ENCODE measurements at regions not wholly inside any gene's neighbourhood (a gene's known extent, or its start where the extent isn't known, plus 50 kb on each side); places are given as distances from the start of the nearest gene placed in this dataset.
A peak's percentile ranks its signal among the peaks of the same experiment; 100 is the strongest.

- DNase-seq (ENCODE audit: low spot score) = no peak
Measured at GRCh38 chr14:49527221-49527620, 59.0 kb downstream of the RPS29 start.

DNA sequence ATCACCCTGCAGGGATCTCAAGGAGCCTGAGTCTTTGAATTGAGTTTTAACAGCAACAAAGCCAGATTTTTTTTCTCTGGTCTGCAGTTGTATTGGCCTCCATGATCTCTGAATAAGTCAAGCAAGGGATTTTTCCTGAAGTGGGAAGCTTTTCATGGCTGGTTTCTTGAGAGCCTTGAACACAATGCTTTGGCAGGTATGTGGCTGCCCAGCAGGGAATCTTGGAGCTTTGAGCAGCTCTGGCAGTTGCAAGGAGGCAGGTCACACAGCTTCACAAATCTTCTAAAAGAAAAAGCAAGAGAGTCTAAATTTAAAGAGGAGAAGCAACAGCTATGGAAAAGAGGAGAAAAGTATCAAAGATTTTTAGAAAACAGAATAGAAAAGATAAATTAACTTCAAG lies 60.1 kb downstream of the RPS29 start:
- DNase-seq (ENCODE audit: low spot score) = no peak

GRCh38 chr14:49516286-49516685 lies 69.9 kb downstream of the RPS29 start:
- no peak for DNase-seq (ENCODE audit: low spot score)

DNA sequence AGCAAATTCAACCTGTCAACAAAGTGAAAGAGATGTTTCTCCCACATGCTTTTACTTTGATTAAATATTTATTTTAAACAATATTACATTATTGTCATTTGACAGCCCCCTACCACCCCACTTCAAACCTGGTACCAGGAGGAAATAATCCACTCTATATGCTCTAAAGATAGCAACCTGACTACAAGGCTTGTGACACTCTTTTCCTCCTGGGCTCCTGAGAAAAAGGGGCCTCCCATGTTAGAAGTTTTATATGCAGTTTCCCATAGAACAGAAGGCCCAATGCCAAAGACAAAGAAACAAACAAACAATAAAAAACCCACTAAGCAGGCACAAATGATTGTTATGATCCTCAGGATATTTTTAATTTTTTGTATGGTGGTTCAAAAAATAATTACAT lies 73.6 kb downstream of the RPS29 start:
- no peak for DNase-seq (ENCODE audit: low spot score)

DNA sequence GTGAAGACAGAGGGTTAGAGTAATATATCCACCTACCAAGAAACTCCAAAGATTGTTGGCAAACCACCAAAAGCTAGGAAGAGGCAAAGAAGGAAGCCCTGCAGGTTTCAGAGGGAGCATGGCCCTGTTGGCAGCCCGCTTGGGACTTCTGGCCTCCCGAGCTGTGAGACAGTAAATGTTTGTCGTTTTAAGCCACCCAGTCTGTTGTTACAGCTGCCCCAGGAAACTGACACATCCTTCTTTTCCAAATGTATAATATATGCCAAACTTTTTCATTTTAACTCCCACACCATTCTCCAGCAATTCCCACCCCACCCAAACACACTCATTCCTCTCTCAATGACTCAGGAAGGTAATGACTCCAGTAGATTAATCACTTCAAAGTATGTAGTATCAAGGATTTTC lies 74.0 kb downstream of the RPS29 start:
- no peak for DNase-seq (ENCODE audit: low spot score)

DNA sequence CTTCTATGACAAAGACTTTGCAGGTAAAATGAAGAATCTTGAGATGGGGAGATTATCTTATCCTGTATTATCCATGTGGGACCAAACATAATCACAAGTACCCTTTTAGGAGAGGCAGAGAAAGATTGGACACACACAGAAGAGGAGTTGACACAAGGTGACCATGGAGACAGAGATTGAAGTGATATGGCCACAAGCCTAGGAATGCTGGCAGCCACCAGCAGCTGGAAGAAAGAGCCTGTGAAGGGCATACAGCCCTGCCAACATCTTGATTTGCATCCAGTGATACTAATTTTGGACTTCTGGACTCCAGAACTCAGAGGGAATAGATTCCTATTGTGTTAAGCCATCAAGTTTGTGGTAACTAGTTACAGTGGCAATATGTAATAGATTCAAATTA lies 78.1 kb downstream of the RPS29 start:
- no peak for DNase-seq (ENCODE audit: low spot score)

GRCh38 chr14:49506650-49507049 lies 79.5 kb downstream of the RPS29 start:
- no peak for DNase-seq (ENCODE audit: low spot score)

DNA sequence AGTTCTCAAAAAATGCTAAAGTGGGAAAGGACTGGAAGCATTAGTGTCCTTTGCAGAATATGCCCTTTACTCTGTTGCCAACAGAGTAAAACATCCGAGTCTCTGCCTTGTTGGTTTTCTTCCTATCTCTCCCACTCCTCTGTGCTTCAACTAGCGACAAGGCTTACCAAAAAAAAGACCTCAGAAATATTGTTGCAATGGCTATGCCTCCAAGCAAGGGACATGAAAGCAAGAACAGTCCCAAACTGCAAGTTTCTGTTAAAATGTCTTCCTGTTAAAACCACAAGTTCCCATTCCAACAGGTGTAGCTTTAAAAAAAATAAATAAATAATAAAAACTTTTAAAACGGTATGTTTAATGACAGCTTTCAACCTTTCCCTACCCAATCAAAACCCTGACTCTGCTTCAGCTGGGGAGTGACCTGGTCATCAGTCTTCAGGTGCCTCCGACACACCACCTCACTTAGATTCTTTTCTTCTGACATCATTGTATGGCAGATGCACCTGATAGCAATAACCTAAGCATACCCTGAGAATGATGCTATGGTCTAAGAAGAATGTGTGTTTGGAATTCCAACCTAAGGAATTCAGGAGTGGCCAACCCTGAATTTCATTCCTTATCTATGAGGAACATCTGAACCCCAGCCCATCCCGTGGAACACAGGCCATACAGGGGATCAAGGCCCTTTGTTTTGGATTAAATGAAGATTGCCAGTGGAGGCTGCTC lies 81.0 kb downstream of the RPS29 start:
- DNase-seq (ENCODE audit: low spot score) = no peak

DNA sequence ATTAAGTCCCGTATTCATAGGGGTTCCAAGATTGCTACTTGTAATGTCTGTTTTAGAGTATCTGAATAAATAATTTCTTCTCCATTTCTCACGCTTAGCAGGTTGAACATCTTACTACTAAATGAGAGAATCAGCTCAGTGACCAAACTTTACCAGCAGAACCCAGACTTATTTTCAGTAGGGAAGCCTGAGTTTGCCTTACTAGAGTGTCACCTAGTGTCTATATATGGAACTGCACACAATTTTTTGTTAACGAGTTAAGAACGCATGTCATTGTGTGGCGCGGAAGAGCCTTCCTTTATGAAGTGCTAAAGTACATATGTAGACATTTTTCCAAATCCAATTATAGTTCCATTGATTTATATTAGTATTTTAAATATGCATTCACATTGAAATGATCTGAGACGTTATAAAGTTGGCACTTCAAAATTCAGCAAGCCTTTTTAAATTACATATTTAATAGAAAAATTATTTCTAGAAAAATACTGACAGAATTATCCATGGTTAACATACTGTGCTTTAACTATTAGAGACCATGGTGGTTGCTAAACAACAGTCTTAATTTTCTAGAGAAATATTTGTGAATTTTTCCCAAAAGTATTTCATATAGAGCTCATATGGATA lies 88.3 kb downstream of the RPS29 start:
- peak; percentile 15 for DNase-seq (ENCODE audit: low spot score)

DNA sequence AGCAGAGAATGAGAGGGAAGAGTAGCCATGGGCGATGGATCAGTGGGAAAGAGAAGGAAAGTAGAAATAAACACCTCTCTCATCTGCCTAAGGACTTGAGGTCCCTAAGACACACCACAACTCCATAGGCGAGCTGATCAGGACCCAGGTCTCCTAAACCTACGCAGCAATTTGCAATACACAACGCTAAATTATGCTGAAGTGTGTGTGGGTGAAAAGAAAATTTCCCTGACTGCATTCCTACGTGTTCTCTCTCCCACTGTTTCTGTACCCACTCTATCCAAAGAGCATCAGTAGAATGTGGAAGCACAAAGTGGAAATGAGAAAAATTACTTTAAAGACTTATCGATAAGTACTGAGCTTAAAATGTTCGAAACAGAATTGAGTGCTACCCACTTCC lies 88.9 kb downstream of the RPS29 start:
- no peak for DNase-seq (ENCODE audit: low spot score)

GRCh38 chr14:49494836-49495235 lies 91.3 kb downstream of the RPS29 start:
- DNase-seq (ENCODE audit: low spot score) = no peak

DNA sequence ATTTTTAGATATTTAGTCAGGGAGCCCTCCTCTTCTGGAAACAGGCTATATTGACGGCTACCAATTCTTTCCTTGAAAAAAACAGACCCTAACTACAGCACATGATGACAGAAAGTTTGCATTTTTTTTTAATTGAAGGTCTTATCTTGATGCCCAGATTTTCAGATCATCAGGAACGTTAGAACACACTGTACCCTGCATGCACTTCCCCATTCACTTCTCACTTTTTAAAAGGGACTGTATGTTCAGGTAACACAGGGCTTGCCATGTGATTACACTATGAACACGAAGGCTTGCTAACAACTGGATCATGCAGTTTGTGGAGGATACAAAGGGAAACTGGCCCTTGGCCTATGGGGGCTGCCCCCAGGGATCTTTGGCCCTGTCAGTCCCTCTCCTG lies 92.6 kb downstream of the RPS29 start:
- DNase-seq (ENCODE audit: low spot score) = no peak

- no peak for DNase-seq (ENCODE audit: low spot score)
Measured at GRCh38 chr14:49492151-49492550, 94.0 kb downstream of the RPS29 start.

GRCh38 chr14:49489341-49489740 lies 96.8 kb downstream of the RPS29 start:
- no peak for DNase-seq (ENCODE audit: low spot score)

DNA sequence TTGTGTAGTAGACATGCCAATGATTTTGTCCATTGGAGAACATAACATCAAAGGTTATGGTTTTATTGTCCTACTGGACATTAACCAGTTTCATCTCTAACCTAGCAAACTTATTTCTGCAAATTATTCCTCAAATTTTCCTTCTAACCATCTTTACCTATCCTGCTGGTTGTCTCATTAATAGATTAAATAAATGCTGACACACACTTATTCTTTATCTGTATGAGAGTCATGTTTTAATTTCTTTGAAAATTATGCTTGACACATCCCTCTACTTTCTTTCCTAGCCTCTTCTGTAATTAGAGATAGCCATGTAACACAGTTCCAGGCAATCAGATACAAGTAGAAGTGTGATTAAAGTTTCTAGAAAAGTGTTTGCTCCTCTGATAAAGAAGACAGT lies 98.9 kb downstream of the RPS29 start:
- no peak for DNase-seq (ENCODE audit: low spot score)

GRCh38 chr14:49485290-49485689 lies 100.9 kb downstream of the RPS29 start:
- no peak for DNase-seq (ENCODE audit: low spot score)

GRCh38 chr14:49484180-49484579 lies 102.0 kb downstream of the RPS29 start:
- DNase-seq (ENCODE audit: low spot score) = no peak

GRCh38 chr14:49483268-49483667 lies 102.9 kb downstream of the RPS29 start:
- no peak for DNase-seq (ENCODE audit: low spot score)

GRCh38 chr14:49480979-49481498 lies 105.1 kb downstream of the RPS29 start:
- DNase-seq (ENCODE audit: low spot score) = no peak

- no peak for DNase-seq (ENCODE audit: low spot score)
Measured at GRCh38 chr14:49480053-49480760, 106.0 kb downstream of the RPS29 start.

DNA sequence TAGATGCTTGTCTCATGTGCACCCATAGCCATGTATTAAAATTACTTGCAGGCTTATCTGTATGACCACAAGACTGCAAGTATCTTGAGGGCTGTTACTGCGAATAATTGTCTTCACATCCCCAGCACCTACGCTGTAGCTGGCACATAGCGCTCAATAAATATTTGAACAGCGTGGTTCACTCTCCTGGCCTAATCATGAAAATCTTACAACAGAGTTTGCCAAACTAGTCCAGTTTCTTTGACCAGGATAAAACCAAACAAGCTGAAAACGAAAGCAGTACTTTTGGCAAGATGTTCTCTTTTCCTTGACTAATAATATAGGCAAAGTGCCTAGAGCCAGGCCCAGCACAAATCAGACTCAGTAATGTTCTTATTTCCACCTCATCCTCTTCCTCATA lies 106.7 kb downstream of the RPS29 start:
- peak; percentile 10 for DNase-seq (ENCODE audit: low spot score)

DNA sequence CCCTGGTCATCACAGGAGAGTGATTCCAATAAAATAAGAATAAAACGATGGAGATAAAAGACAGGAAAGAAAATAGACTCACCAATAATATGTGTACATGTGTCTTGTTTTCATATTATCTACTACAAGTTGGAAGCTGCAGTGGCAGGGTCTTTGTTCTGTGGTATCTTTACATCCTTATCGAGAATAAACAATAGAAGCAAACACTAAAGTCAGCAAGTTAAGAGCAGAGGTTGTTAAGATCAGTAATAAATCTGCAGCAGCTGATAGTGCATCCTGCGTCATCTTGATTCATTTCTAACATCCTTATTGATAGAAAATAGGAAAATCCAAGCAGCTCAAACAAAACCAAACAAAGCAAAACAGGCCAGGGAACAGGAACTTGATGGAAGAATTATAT lies 107.4 kb downstream of the RPS29 start:
- no peak for DNase-seq (ENCODE audit: low spot score)

DNA sequence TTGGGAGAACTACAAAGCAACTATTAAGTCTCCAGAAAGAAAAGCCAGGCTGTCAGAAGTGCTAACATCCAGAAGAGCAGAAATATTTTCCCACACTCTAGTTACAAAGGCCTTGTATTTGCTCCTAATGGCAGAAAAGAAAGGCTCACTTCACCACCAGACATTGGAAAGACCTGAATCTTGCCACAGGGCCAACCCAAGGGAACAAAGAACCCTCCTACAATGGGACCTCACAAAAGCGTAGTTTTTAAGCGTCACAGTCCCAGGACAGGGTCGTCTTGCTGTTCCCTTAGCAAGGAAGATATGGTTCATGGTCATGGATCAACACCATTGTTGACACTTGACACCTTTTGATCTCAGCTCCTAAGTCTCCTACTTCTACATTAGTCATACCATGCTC lies 119.1 kb downstream of the RPS29 start:
- DNase-seq (ENCODE audit: low spot score) = no peak

Data from HuH-7 (cell line).